Heart right ventricle (tissue), 16 donors: ENCODE measurements at regions not wholly inside any gene's neighbourhood (a gene's known extent, or its start where the extent isn't known, plus 50 kb on each side); places are given as distances from the start of the nearest gene placed in this dataset.

Experiments used
- ATAC-seq, 8 donors: fragments of 200-7000 bp; cut with Tn5 transposase; one replicate each; pipeline ENCODE4 v1.9.1; 2020; ENCODE audit warnings: mild to moderate bottlenecking in 8 of 8, moderate library complexity in 8 of 8, moderate number of reproducible peaks in 1 of 8
- DNase-seq, 2 donors: peaks; one replicate each; pipeline ENCODE4 v3.0.0-alpha.2; 2020
- H3K27ac ChIP-seq, 10 donors: fragments of 200-600 bp; sonication (generic) in 2 of 10; one replicate each; pipeline versions ENCODE4 v1.5.0 to v1.8.0; 2020 to 2022; ENCODE audit warnings: mild to moderate bottlenecking in 3 of 10
- H3K27me3 ChIP-seq, 7 donors: fragments of 200-600 bp; one replicate each; pipeline ENCODE4 v1.8.0; 2021 to 2022; ENCODE audit warnings: mild to moderate bottlenecking in 2 of 7
- H3K36me3 ChIP-seq, 9 donors: fragments of 200-600 bp; sonication (generic) in 1 of 9; one replicate each; pipeline versions ENCODE4 v1.5.0 to v1.8.0; 2020 to 2022; ENCODE audit warnings: mild to moderate bottlenecking in 2 of 9
- H3K4me1 ChIP-seq, 9 donors: fragments of 200-600 bp; sonication (generic) in 1 of 9; one replicate each; pipeline versions ENCODE4 v1.5.0 to v1.8.0; 2020 to 2022; ENCODE audit warnings: mild to moderate bottlenecking in 4 of 9
- H3K4me3 ChIP-seq, 10 donors: fragments of 200-600 bp; sonication (generic) in 2 of 10; one replicate each; pipeline versions ENCODE4 v1.5.0 to v1.8.0; 2020 to 2022; ENCODE audit warnings: mild to moderate bottlenecking in 7 of 10, moderate library complexity in 2 of 10
- H3K9me3 ChIP-seq, 11 donors: fragments of 200-600 bp in 10 of 11; sonication (generic) in 2 of 11; one replicate each; pipeline versions ENCODE4 v1.5.0 to v1.8.0; 2013 to 2022; ENCODE audit warnings: mild to moderate bottlenecking in 2 of 11, control low read depth in 1 of 11, moderate library complexity in 1 of 11
- CTCF ChIP-seq, 9 donors: fragments of 200-600 bp; sonication (generic) in 2 of 9; IDR thresholded peaks; one replicate each; pipeline versions ENCODE4 v1.5.0 to v1.8.0; 2021 to 2022; ENCODE audit warnings: antibody characterized with exemption in 9 of 9, mild to moderate bottlenecking in 5 of 9, moderate library complexity in 1 of 9
- WGBS, 2 donors: extraction: QIAGEN DNeasy Blood & Tissue Kit; methylation state at CpG; one replicate each; pipeline ENCODE4 v1.1.7; 2013; ENCODE audit warnings: inconsistent platforms in 1 of 2; 5-methylcytosine and 5-hydroxymethylcytosine counted together
- intact Hi-C, 10 donors: fragments of 100-400 bp; cut with DNase I; formaldehyde crosslinking; loops; one replicate each; pipeline versions ENCODE4 v1.11.1 to v1.14.2; 2022
- donor health status: Arrhythmogenic right ventricular cardiomyopathy.
- donor health status: ischemic (EF 13 %, LVEDD 7.1; RV severe dilation, severe dysfunction).
- donor health status: healthy with polysubstance abuse.
- donor health status: DM: no; HTN: yes; CAD: no.
- donor health status: DM: no; HTN: no; CAD: no.
- donor health status: ischemic (EF 25% LVEDD 6.9; RV normal size, moderate dysfunction).
- donor health status: ischemic (EF 25% LVEDD 5.7; RV mildly dilated, moderate dysfunction).
- donor health status: healthy.
- donor health status: DM: yes; HTN: yes; CAD: no.
- donor health status: Ischemic cardiomyopathy.
- donor health status: ischemic (EF 35%, LVEDD 5.7; RV mildly dilated, moderate dysfunction).
- donor health status: nonischemic (EF 11% LVEDD 7.7; RV severe dilation, severe dysfunction).
- donor health status: DM: yes; HTN: yes; CAD: no.
- donor health status: PGD.
- donor health status: ischemic (EF 29% LVEDD 5.4; RV normal size, mild dysfunction).
- donor health status: nonischemic (EF 23%, LVEDD 6.1; RV moderate dilation, normal function).

- Histone ChIP-seq H3K4me3 (no peak overlapping the region), H3K27ac (no peak overlapping the region), H3K27me3 (no peaks in the 10 kb centered on the region), H3K9me3 (no peaks in the 10 kb centered on the region), H3K4me1 (no peaks in the 10 kb centered on the region), H3K36me3 (no peaks in the 10 kb centered on the region)
- ATAC-seq (no peak), DNase-seq (no peak)
- TF ChIP-seq CTCF (IDR thresholded peaks at IDR 0.05), result no peak
- intact Hi-C loops, result no loop called here
Observed at GRCh38 chr10:108598831-108599230, 1324.5 kb downstream of the XPNPEP1 start.

GRCh38 chr10:108598320-108598695 is 1325.0 kb downstream of the XPNPEP1 start:
- H3K27ac ChIP-seq, result no peak overlapping the region
- no peaks in the 10 kb centered on the region for H3K36me3 ChIP-seq
- no peak for TF ChIP-seq CTCF (IDR thresholded peaks at IDR 0.05)
- H3K9me3 ChIP-seq, result no peaks in the 10 kb centered on the region
- intact Hi-C loops, result no loop called here
- H3K27me3 ChIP-seq, result no peaks in the 10 kb centered on the region
- DNase-seq (no peak), ATAC-seq (no peak)
- WGBS, 2 donors, result 29 to 31% methylated on average over 1 of the region's 1 CpG
- H3K4me3 ChIP-seq, result no peak overlapping the region
- H3K4me1 ChIP-seq, result no peaks in the 10 kb centered on the region

- no peak for DNase-seq
- 30 to 36% methylated on average over 2 of the region's 2 CpGs for WGBS, 2 donors
- no peak overlapping the region for H3K4me3 ChIP-seq
- no peak overlapping the region for H3K27ac ChIP-seq
- ATAC-seq, result no peak
- H3K4me1 ChIP-seq, result no peaks in the 10 kb centered on the region
- no peak for TF ChIP-seq CTCF (IDR thresholded peaks at IDR 0.05)
- no peaks in the 10 kb centered on the region for H3K9me3 ChIP-seq
- intact Hi-C loops, result no loop called here
- H3K36me3 ChIP-seq, result no peaks in the 10 kb centered on the region
- no peaks in the 10 kb centered on the region for H3K27me3 ChIP-seq
Observed at GRCh38 chr10:108597657-108598319, 1325.5 kb downstream of the XPNPEP1 start.

GRCh38 chr10:108597031-108597430 is 1326.3 kb downstream of the XPNPEP1 start:
- DNase-seq (no peak), ATAC-seq (no peak)
- no peak for TF ChIP-seq CTCF (IDR thresholded peaks at IDR 0.05)
- intact Hi-C loops, result no loop called here
- Histone ChIP-seq H3K4me3 (no peak overlapping the region), H3K36me3 (no peaks in the 10 kb centered on the region), H3K4me1 (no peaks in the 10 kb centered on the region), H3K27me3 (no peaks in the 10 kb centered on the region), H3K27ac (no peak overlapping the region), H3K9me3 (no peaks in the 10 kb centered on the region)
- 85 to 89% methylated on average over 6 of the region's 6 CpGs for WGBS, 2 donors
